CD14-positive monocyte (primary cell): ENCODE measurements at regions not wholly inside any gene's neighbourhood (a gene's known extent, or its start where the extent isn't known, plus 50 kb on each side); places are given as distances from the start of the nearest gene placed in this dataset.

ENCODE experiments used
- DNase-seq, 3 donors: peaks; one replicate each; pipeline ENCODE4 v3.0.0-alpha.2; 2011 to 2022
- H2AFZ ChIP-seq: 2 replicates; pipeline ENCODE4 v1.6.0; 2012; ENCODE audit warnings: mild to moderate bottlenecking, low read depth, low read length, inconsistent platforms; ENCODE audit not compliant: insufficient read depth, poor library complexity, severe bottlenecking
- H3K27ac ChIP-seq, 2 donors: 1 replicate in 1 of 2; 2 replicates in 1 of 2; pipeline ENCODE4 v1.5.1; 2012 to 2013; ENCODE audit warnings: low read length in 2 of 2, control low read depth in 1 of 2, inconsistent platforms in 1 of 2, low read depth in 1 of 2, mild to moderate bottlenecking in 1 of 2
- H3K27me3 ChIP-seq, 2 donors: one replicate each; pipeline versions ENCODE4 v1.6.0 to v1.6.1; 2011 to 2013; ENCODE audit warnings: low read length in 2 of 2; ENCODE audit not compliant: control insufficient read depth in 2 of 2, insufficient read depth in 2 of 2
- H3K36me3 ChIP-seq, 2 donors: replicated peaks in 1 of 2; 1 replicate in 1 of 2; 2 replicates in 1 of 2; pipeline versions ENCODE4 v1.5.1 to v1.6.1; 2012 to 2013; ENCODE audit warnings: low read length in 2 of 2, control low read depth in 1 of 2, inconsistent platforms in 1 of 2, mild to moderate bottlenecking in 1 of 2; ENCODE audit not compliant: insufficient read depth in 2 of 2, control insufficient read depth in 1 of 2
- H3K4me1 ChIP-seq, 2 donors: 1 replicate in 1 of 2; 2 replicates in 1 of 2; pipeline versions ENCODE4 v1.5.1 to v1.6.1; 2012 to 2013; ENCODE audit warnings: low read length in 2 of 2, control low read depth in 1 of 2, inconsistent platforms in 1 of 2, mild to moderate bottlenecking in 1 of 2, moderate library complexity in 1 of 2; ENCODE audit not compliant: insufficient read depth in 2 of 2, control insufficient read depth in 1 of 2
- H3K4me2 ChIP-seq: replicated peaks from 2 replicates; pipeline ENCODE3; 2012; ENCODE audit warnings: low read length, moderate library complexity, mild to moderate bottlenecking; ENCODE audit not compliant: poor library complexity, severe bottlenecking; ENCODE audit errors: extremely low read depth
- H3K4me3 ChIP-seq, 3 experiments: fragments of 200-600 bp in 1 of 3; sonication (generic) in 1 of 3; replicated peaks in 1 of 3; 1 replicate in 2 of 3; 2 replicates in 1 of 3; pipeline ENCODE4 v1.5.1; 2011 to 2013; ENCODE audit warnings: low read length in 3 of 3, mild to moderate bottlenecking in 3 of 3, control low read depth in 2 of 3, low read depth in 2 of 3, inconsistent platforms in 1 of 3, moderate library complexity in 1 of 3
- H3K79me2 ChIP-seq: 2 replicates; pipeline ENCODE4 v1.6.0; 2012; ENCODE audit warnings: mild to moderate bottlenecking, control low read depth, inconsistent platforms, low read length, moderate library complexity; ENCODE audit not compliant: insufficient read depth
- H3K9ac ChIP-seq: 2 replicates; pipeline ENCODE4 v1.6.0; 2017; ENCODE audit warnings: low read length, mild to moderate bottlenecking; ENCODE audit not compliant: insufficient read depth, poor library complexity, severe bottlenecking
- H3K9me3 ChIP-seq, 2 donors: replicated peaks in 1 of 2; 1 replicate in 1 of 2; 2 replicates in 1 of 2; pipeline versions ENCODE4 v1.5.1 to v1.6.1; 2012 to 2013; ENCODE audit warnings: low read length in 2 of 2, control low read depth in 1 of 2; ENCODE audit not compliant: control insufficient read depth in 1 of 2, insufficient read depth in 1 of 2
- H4K20me1 ChIP-seq: 2 replicates; pipeline ENCODE4 v1.6.0; 2012; ENCODE audit warnings: mild to moderate bottlenecking, low read length, control low read depth, moderate library complexity; ENCODE audit not compliant: insufficient read depth
- H3K27ac Mint-ChIP-seq, 7 donors: one replicate each; pipeline ENCODE4 v1.8.0; 2020; ENCODE audit warnings: mild to moderate bottlenecking in 7 of 7, mixed read lengths in 7 of 7, moderate library complexity in 6 of 7, inconsistent platforms in 2 of 7
- H3K27me3 Mint-ChIP-seq, 3 donors: one replicate each; pipeline ENCODE4 v1.8.0; 2021 to 2022; ENCODE audit warnings: low read depth in 3 of 3, mild to moderate bottlenecking in 3 of 3, mixed read lengths in 3 of 3, moderate library complexity in 3 of 3, inconsistent platforms in 1 of 3
- H3K36me3 Mint-ChIP-seq, 2 donors: one replicate each; pipeline ENCODE4 v1.8.0; 2020; ENCODE audit warnings: mixed read lengths in 2 of 2, inconsistent platforms in 1 of 2, mild to moderate bottlenecking in 1 of 2
- H3K4me1 Mint-ChIP-seq: one replicate; pipeline ENCODE4 v1.8.0; 2020; ENCODE audit warnings: mild to moderate bottlenecking, mixed read lengths
- H3K4me3 Mint-ChIP-seq, 2 donors: one replicate each; pipeline ENCODE4 v1.8.0; 2020; ENCODE audit warnings: mild to moderate bottlenecking in 2 of 2, mixed read lengths in 2 of 2, moderate library complexity in 1 of 2
- H3K9me3 Mint-ChIP-seq, 7 donors: one replicate each; pipeline ENCODE4 v1.8.0; 2020 to 2022; ENCODE audit warnings: mixed read lengths in 7 of 7, mild to moderate bottlenecking in 6 of 7, moderate library complexity in 6 of 7, inconsistent platforms in 2 of 7
- WGBS: methylation state at CpG from one replicate; pipeline ENCODE4 v1.1.5; 2013; ENCODE audit warnings: missing lambda C conversion rate; ENCODE audit not compliant: insufficient coverage; 5-methylcytosine and 5-hydroxymethylcytosine counted together
- intact Hi-C, 2 donors: fragments of 100-400 bp; cut with micrococcal nuclease; formaldehyde crosslinking; loops; one replicate each; pipeline versions ENCODE4 v1.15.0 to v1.15.1; 2023
- TF ChIP-seq, protein P1 (sequence below): fragments of 200-600 bp; IDR thresholded peaks from one replicate; pipeline ENCODE4 v1.8.0; 2022; ENCODE audit warnings: antibody characterized with exemption, mild to moderate bottlenecking

DNA sequence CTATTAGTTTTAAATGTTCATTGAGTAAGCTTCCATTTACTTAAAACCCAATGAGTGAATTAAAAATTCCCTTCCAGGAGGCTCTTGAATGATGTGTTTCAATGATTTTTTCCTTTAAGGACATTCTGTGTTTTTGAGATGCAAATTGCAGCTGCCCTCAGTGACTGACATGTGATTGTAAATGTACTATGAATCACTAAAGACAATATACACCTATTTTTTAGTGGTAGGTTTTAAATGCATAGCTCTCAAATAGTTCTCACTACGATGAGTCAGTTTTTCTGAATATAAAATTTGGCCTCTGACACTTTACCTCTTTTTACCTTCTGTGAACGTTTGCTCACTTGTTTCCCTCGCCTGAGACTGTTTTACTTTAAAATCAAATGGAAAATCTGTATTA is 204.7 kb downstream of the BARHL2 start:
- TF ChIP-seq, protein P1, sequence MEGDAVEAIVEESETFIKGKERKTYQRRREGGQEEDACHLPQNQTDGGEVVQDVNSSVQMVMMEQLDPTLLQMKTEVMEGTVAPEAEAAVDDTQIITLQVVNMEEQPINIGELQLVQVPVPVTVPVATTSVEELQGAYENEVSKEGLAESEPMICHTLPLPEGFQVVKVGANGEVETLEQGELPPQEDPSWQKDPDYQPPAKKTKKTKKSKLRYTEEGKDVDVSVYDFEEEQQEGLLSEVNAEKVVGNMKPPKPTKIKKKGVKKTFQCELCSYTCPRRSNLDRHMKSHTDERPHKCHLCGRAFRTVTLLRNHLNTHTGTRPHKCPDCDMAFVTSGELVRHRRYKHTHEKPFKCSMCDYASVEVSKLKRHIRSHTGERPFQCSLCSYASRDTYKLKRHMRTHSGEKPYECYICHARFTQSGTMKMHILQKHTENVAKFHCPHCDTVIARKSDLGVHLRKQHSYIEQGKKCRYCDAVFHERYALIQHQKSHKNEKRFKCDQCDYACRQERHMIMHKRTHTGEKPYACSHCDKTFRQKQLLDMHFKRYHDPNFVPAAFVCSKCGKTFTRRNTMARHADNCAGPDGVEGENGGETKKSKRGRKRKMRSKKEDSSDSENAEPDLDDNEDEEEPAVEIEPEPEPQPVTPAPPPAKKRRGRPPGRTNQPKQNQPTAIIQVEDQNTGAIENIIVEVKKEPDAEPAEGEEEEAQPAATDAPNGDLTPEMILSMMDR = no peak
- Mint-ChIP-seq H3K27ac (no peak overlapping the region), H3K4me3 (no peak overlapping the region), H3K9me3 (peaks cover 0 to 5% (median 3%) of the 10 kb centered on the region in 7 donors), H3K27me3 (peaks cover 0 to 2% (median 2%) of the 10 kb centered on the region in 3 donors), H3K36me3 (no peaks in the 10 kb centered on the region), H3K4me1 (no peaks in the 10 kb centered on the region)
- Histone ChIP-seq H3K4me3 (no peak overlapping the region), H3K4me2 (no peak overlapping the region), H3K36me3 (no peaks in the 10 kb centered on the region), H4K20me1 (no peaks in the 10 kb centered on the region), H3K27me3 (no peaks in the 10 kb centered on the region), H3K4me1 (no peaks in the 10 kb centered on the region), H3K9me3 (peaks cover 0 to 4% of the 10 kb centered on the region in 2 donors), H3K9ac (no peak overlapping the region), H3K79me2 (no peaks in the 10 kb centered on the region), H2AFZ (no peak overlapping the region), H3K27ac (no peak overlapping the region)
- DNase-seq = no peak
- intact Hi-C loops = no loop called here
- WGBS = no CpG with 5 or more reads among the region's 3 CpGs

DNA sequence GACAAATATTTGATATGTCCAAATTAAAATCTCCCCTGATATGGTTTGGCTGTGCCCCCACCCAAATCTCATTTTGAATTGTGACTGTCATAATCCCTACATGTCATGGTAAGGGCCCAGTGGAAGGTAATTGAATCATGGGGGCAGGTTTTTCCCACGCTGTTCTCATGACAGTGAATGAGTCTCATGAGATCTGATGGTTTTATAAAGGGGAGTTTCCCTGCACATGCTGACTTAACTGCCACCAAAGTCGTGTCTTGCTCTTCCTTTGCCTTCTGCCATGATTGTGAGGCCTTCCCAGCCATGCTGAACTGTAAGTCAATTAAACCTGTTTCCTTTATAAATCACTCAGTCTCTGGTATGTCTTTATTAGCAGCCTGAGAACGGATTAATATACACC is 207.0 kb downstream of the BARHL2 start:
- H3K27me3 Mint-ChIP-seq = peaks cover 0 to 2% (median 2%) of the 10 kb centered on the region in 3 donors

More for the DNA sequence above, 207.0 kb downstream of the BARHL2 start:
- no peak overlapping the region for H3K4me3 ChIP-seq
- WGBS = 100% methylated on average over 1 of the region's 3 CpGs
- H2AFZ ChIP-seq = no peak overlapping the region
- H3K9ac ChIP-seq = no peak overlapping the region
- TF ChIP-seq, protein P1 = no peak
- no peaks in the 10 kb centered on the region for H3K4me1 ChIP-seq
- no peaks in the 10 kb centered on the region for H3K79me2 ChIP-seq
- H3K36me3 Mint-ChIP-seq = no peaks in the 10 kb centered on the region
- H3K27ac Mint-ChIP-seq = no peak overlapping the region
- H3K27ac ChIP-seq = no peak overlapping the region
- H3K4me3 Mint-ChIP-seq = no peak overlapping the region
- no peaks in the 10 kb centered on the region for H3K27me3 ChIP-seq
- H4K20me1 ChIP-seq = no peaks in the 10 kb centered on the region
- no peaks in the 10 kb centered on the region for H3K9me3 ChIP-seq
- no peaks in the 10 kb centered on the region for H3K4me1 Mint-ChIP-seq
- no peak overlapping the region for H3K4me2 ChIP-seq
- no peaks in the 10 kb centered on the region for H3K36me3 ChIP-seq
- no peak for DNase-seq
- intact Hi-C loops = no loop called here
- peaks cover 0 to 3% (median 0%) of the 10 kb centered on the region in 7 donors for H3K9me3 Mint-ChIP-seq
